Activated T-cell treated with anti-CD3 and anti-CD28 coated beads, Interleukin-2, amount 50 U/mL, for 24 hours (primary cell): ENCODE measurements at regions not wholly inside any gene's neighbourhood (a gene's known extent, or its start where the extent isn't known, plus 50 kb on each side); places are given as distances from the start of the nearest gene placed in this dataset.

Experiments
- DNase-seq: peaks from one replicate; pipeline ENCODE4 v3.0.0-alpha.2; 2020
- H3K27ac Mint-ChIP-seq: 2 replicates; pipeline ENCODE4 v1.8.0; 2020; ENCODE audit warnings: mild to moderate bottlenecking, mixed read lengths
- H3K27me3 Mint-ChIP-seq: 2 replicates; pipeline ENCODE4 v1.8.0; 2020; ENCODE audit warnings: mixed read lengths
- H3K36me3 Mint-ChIP-seq: 2 replicates; pipeline ENCODE4 v1.8.0; 2020; ENCODE audit warnings: low read depth, mixed read lengths
- H3K4me1 Mint-ChIP-seq: 2 replicates; pipeline ENCODE4 v1.8.0; 2020; ENCODE audit warnings: low read depth, mixed read lengths
- H3K4me3 Mint-ChIP-seq: 2 replicates; pipeline ENCODE4 v1.8.0; 2020; ENCODE audit warnings: mild to moderate bottlenecking, moderate library complexity, mixed read lengths
- H3K9me3 Mint-ChIP-seq: 2 replicates; pipeline ENCODE4 v1.8.0; 2020; ENCODE audit warnings: mixed read lengths

GRCh38 chrX:43018031-43018430, 240.1 kb upstream of the PPP1R2C start:
- Mint-ChIP-seq H3K36me3 (no peaks in the 10 kb centered on the region), H3K4me3 (no peak overlapping the region), H3K27ac (no peak overlapping the region), H3K9me3 (peaks cover 8% of the 10 kb centered on the region), H3K4me1 (peaks cover 3% of the 10 kb centered on the region), H3K27me3 (peaks cover 30% of the 10 kb centered on the region)
- DNase-seq = no peak

- H3K4me3 Mint-ChIP-seq = no peak overlapping the region
- H3K27me3 Mint-ChIP-seq = peaks cover 28% of the 10 kb centered on the region
- peaks cover 2% of the 10 kb centered on the region for H3K36me3 Mint-ChIP-seq
- no peak overlapping the region for H3K27ac Mint-ChIP-seq
- no peak for DNase-seq
- peaks cover 8% of the 10 kb centered on the region for H3K9me3 Mint-ChIP-seq
- H3K4me1 Mint-ChIP-seq = peaks cover 3% of the 10 kb centered on the region
Measured at GRCh38 chrX:43019021-43019420, 241.1 kb upstream of the PPP1R2C start.

GRCh38 chrX:43025806-43026315, 247.9 kb upstream of the PPP1R2C start:
- peaks cover 6% of the 10 kb centered on the region for H3K36me3 Mint-ChIP-seq
- no peaks in the 10 kb centered on the region for H3K4me1 Mint-ChIP-seq
- no peak overlapping the region for H3K4me3 Mint-ChIP-seq
- peaks cover 21% of the 10 kb centered on the region for H3K9me3 Mint-ChIP-seq
- no peak overlapping the region for H3K27ac Mint-ChIP-seq
- DNase-seq = no peak
- H3K27me3 Mint-ChIP-seq = peaks cover 8% of the 10 kb centered on the region

GRCh38 chrX:43064096-43064495, 286.1 kb upstream of the PPP1R2C start:
- H3K4me1 Mint-ChIP-seq = no peaks in the 10 kb centered on the region
- no peak overlapping the region for H3K27ac Mint-ChIP-seq
- H3K36me3 Mint-ChIP-seq = no peaks in the 10 kb centered on the region
- H3K9me3 Mint-ChIP-seq = no peaks in the 10 kb centered on the region
- no peak for DNase-seq
- H3K27me3 Mint-ChIP-seq = peaks cover 14% of the 10 kb centered on the region
- no peak overlapping the region for H3K4me3 Mint-ChIP-seq

DNA sequence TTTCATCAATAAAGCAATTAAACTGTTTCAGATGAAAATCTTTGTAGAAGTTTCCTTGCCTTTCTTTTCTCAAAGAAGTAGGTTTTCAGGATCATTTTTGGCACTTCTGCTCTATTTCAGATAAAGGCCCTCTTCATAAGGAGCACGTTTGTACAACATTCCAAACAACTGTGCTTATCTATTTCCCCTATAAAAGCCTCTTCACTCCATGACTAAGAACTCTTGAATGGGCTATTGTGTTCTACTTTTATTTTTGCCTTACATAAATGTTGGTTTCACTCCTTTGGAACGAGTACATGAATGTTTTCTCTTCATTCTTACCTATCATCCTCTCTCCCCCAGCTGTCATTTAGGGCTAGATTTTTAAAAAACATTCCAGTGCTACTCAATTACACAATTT, 288.0 kb upstream of the PPP1R2C start:
- no peak for DNase-seq
- H3K36me3 Mint-ChIP-seq = no peaks in the 10 kb centered on the region
- H3K4me3 Mint-ChIP-seq = no peak overlapping the region
- no peak overlapping the region for H3K27ac Mint-ChIP-seq
- no peaks in the 10 kb centered on the region for H3K9me3 Mint-ChIP-seq
- H3K27me3 Mint-ChIP-seq = peaks cover 8% of the 10 kb centered on the region
- H3K4me1 Mint-ChIP-seq = no peaks in the 10 kb centered on the region

DNA sequence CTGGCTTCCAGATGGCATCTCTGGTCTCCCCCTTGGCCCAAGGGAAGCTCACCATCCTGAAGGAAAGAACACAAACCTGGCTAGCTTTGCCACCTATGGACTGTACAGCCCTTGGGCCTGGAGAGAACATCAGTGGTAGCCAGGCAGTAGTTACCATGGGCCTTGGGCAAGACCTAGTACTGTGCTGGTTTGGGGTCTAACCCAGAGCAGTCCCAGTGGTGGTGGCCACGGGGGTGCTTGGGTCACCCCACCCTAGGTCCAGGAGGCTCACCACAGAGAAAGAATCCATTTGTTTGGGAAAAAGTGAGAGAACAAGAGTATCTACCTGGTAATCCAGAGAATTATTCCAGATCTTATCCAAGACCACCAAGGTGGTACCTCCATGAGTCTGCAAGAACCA, 290.7 kb upstream of the PPP1R2C start:
- no peaks in the 10 kb centered on the region for H3K9me3 Mint-ChIP-seq
- no peak overlapping the region for H3K4me3 Mint-ChIP-seq
- no peaks in the 10 kb centered on the region for H3K4me1 Mint-ChIP-seq
- no peak overlapping the region for H3K27ac Mint-ChIP-seq
- DNase-seq = no peak
- no peaks in the 10 kb centered on the region for H3K36me3 Mint-ChIP-seq
- peaks cover 3% of the 10 kb centered on the region for H3K27me3 Mint-ChIP-seq

DNA sequence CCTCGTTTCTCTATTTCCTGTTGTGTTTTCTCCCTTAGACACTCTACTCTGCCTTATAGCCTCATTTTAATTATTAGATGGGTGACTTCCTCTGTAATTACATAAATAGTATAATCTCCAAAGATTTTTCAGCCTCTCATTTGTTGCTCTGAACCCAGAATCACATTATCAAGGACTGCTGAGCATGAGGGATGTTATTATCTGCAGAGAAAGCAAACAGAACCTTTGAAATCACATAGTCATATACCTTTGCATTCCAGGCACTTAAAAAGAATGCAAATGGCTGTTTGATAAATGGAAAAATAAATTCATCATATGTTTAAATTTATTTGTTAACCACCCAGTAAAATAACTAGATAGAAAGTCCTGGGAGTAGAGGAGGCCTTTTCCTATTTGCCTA, 305.1 kb upstream of the PPP1R2C start:
- H3K9me3 Mint-ChIP-seq = peaks cover 7% of the 10 kb centered on the region
- no peak for DNase-seq
- no peaks in the 10 kb centered on the region for H3K4me1 Mint-ChIP-seq
- no peaks in the 10 kb centered on the region for H3K36me3 Mint-ChIP-seq
- no peak overlapping the region for H3K4me3 Mint-ChIP-seq
- H3K27me3 Mint-ChIP-seq = peaks cover 16% of the 10 kb centered on the region
- no peak overlapping the region for H3K27ac Mint-ChIP-seq

- H3K9me3 Mint-ChIP-seq = peaks cover 5% of the 10 kb centered on the region
- no peaks in the 10 kb centered on the region for H3K36me3 Mint-ChIP-seq
- H3K27ac Mint-ChIP-seq = no peak overlapping the region
- no peak for DNase-seq
- no peaks in the 10 kb centered on the region for H3K4me1 Mint-ChIP-seq
- H3K27me3 Mint-ChIP-seq = peaks cover 10% of the 10 kb centered on the region
- no peak overlapping the region for H3K4me3 Mint-ChIP-seq
Measured at GRCh38 chrX:43087830-43088229, 309.9 kb upstream of the PPP1R2C start.

DNA sequence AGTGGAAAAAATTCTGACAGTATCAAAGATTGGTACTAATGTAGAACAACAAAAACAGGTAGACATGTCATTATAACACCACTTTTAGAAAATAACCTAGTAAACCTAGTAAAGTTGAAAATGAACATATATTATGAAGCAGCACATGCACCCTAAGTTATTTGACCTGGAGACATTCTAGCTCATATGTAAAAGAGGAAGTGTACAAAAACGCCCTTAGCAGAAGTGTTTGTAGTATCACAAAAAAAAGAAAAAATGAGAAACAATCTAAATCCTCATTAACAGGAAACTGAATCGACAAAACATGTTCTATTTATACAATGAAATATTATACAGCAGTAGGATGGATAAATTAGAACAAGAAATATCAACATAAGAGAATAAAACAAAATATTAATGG, 318.9 kb upstream of the PPP1R2C start:
- no peak overlapping the region for H3K27ac Mint-ChIP-seq
- no peak overlapping the region for H3K4me3 Mint-ChIP-seq
- no peaks in the 10 kb centered on the region for H3K36me3 Mint-ChIP-seq
- peaks cover 42% of the 10 kb centered on the region for H3K27me3 Mint-ChIP-seq
- H3K4me1 Mint-ChIP-seq = peaks cover 4% of the 10 kb centered on the region
- H3K9me3 Mint-ChIP-seq = peaks cover 2% of the 10 kb centered on the region
- no peak for DNase-seq

DNA sequence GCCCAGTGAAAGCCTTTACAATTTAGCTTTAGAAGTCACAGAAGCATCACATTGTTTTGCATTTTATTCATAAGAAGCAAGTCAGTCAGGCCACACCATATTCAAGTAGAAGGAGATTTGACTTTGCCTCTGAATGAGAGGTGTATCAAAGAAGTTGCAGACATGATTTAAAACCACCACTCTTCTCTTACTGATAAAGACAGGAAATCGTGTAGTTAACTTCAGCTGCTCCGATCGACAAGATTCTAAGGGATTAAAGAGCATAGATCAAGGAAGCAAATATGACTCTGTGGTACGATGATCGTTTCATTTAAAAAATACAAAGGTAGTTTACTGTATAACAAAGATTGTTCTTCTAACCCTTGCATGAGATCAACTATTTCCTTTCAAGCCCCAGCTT, 328.0 kb upstream of the PPP1R2C start:
- Mint-ChIP-seq H3K27ac (peak overlapping the region; percentile 28), H3K4me3 (no peak overlapping the region)

GRCh38 chrX:43108828-43109227, 330.9 kb upstream of the PPP1R2C start:
- H3K4me3 Mint-ChIP-seq = no peak overlapping the region
- H3K36me3 Mint-ChIP-seq = no peaks in the 10 kb centered on the region
- H3K9me3 Mint-ChIP-seq = no peaks in the 10 kb centered on the region
- H3K27ac Mint-ChIP-seq = no peak overlapping the region
- DNase-seq = no peak
- H3K4me1 Mint-ChIP-seq = peaks cover 10% of the 10 kb centered on the region
- H3K27me3 Mint-ChIP-seq = peaks cover 21% of the 10 kb centered on the region

More for the DNA sequence above, 328.0 kb upstream of the PPP1R2C start:
- H3K4me1 Mint-ChIP-seq = peaks cover 10% of the 10 kb centered on the region
- DNase-seq = no peak
- no peaks in the 10 kb centered on the region for H3K36me3 Mint-ChIP-seq
- H3K9me3 Mint-ChIP-seq = no peaks in the 10 kb centered on the region
- peaks cover 25% of the 10 kb centered on the region for H3K27me3 Mint-ChIP-seq

DNA sequence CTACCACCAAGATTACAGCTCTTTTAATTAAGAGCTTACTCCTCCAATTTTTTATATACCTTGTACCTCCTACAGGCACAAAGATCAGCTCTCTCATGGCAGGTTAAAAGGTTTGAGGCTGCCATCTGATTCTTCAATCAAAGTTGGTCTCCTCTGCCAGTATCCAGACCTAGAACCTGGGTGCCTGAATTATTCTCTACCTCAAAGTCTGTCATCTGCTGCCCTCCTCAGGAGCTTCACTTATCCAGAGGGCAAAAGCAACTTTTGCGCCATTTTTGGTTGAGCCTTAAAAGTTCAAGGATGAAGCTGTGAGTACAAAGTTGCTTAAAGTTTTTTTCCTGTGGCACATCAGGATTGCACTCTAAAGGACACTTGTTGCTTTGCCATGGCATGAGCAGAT, 343.7 kb upstream of the PPP1R2C start:
- Mint-ChIP-seq H3K36me3 (no peaks in the 10 kb centered on the region), H3K27me3 (peaks cover 14% of the 10 kb centered on the region), H3K27ac (no peak overlapping the region), H3K9me3 (no peaks in the 10 kb centered on the region), H3K4me3 (no peak overlapping the region), H3K4me1 (peaks cover 4% of the 10 kb centered on the region)
- DNase-seq = no peak

- Mint-ChIP-seq H3K36me3 (no peaks in the 10 kb centered on the region), H3K4me3 (no peak overlapping the region), H3K27ac (no peak overlapping the region), H3K9me3 (peaks cover 4% of the 10 kb centered on the region), H3K4me1 (peaks cover 1% of the 10 kb centered on the region), H3K27me3 (peaks cover 28% of the 10 kb centered on the region)
- DNase-seq = no peak
Measured at GRCh38 chrX:43139645-43140044, 361.7 kb upstream of the PPP1R2C start.

GRCh38 chrX:43140582-43140981, 362.6 kb upstream of the PPP1R2C start:
- DNase-seq = no peak
- Mint-ChIP-seq H3K36me3 (no peaks in the 10 kb centered on the region), H3K9me3 (peaks cover 4% of the 10 kb centered on the region), H3K27ac (no peak overlapping the region), H3K4me3 (no peak overlapping the region), H3K4me1 (peaks cover 1% of the 10 kb centered on the region), H3K27me3 (peaks cover 30% of the 10 kb centered on the region)

GRCh38 chrX:43141885-43142284, 363.9 kb upstream of the PPP1R2C start:
- H3K36me3 Mint-ChIP-seq = no peaks in the 10 kb centered on the region
- H3K27ac Mint-ChIP-seq = no peak overlapping the region
- no peak overlapping the region for H3K4me3 Mint-ChIP-seq
- H3K27me3 Mint-ChIP-seq = peaks cover 28% of the 10 kb centered on the region
- no peak for DNase-seq
- H3K9me3 Mint-ChIP-seq = peaks cover 4% of the 10 kb centered on the region
- H3K4me1 Mint-ChIP-seq = peaks cover 1% of the 10 kb centered on the region

DNA sequence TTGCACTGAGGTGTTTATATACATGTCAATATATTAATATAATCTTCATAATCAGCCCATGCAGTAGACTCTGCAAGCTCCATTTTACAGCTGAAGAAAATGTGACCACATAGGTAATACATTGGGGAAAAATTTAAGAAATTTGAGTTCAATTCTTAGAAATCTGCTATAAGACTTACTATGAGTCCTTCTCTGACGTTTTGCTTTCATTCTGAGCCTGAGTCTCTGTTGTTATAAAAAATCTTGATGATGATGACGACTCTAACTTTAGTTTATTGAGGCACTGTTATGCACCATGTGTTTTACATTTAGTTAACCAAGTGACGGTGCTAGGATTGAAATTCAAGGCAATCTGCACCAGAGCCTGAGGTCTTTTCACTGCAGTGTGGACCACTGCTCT, 370.3 kb upstream of the PPP1R2C start:
- Mint-ChIP-seq H3K36me3 (no peaks in the 10 kb centered on the region), H3K4me1 (peaks cover 13% of the 10 kb centered on the region), H3K27me3 (peaks cover 14% of the 10 kb centered on the region), H3K4me3 (no peak overlapping the region), H3K27ac (no peak overlapping the region), H3K9me3 (no peaks in the 10 kb centered on the region)
- DNase-seq = no peak
